ENCODE measurements at regions not wholly inside any gene's neighbourhood (a gene's known extent, or its start where the extent isn't known, plus 50 kb on each side); places are given as distances from the start of the nearest gene placed in this dataset.

DNA sequence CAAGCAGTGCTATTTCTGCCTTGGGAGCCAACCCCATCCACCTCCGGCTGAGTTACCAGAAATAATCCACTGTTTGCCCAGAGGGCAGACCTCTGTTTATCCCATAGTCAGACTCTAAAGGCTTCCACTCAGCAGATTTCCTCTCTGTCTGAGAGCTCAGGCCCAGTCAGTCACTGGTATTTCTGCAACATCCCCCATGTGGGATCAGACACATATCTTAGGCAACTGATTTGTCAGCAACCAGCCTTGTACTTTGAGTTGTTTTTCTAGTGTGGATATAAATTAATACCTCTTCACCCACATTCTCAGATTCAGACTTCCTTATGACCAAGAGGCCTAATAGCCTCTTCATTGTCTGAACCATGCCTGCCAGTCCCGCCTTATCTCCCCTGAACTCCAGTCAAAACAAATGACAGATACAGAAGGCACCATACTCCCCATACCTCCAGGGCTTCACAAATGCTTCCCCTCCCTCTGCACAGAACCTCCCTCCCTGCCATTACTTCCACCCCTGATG lies 193.6 kb downstream of the FAM76B start:
- no peaks in the 10 kb centered on the region for H3K9me3 ChIP-seq (replicated peaks in 1 of 11)
- no peaks in the 10 kb centered on the region for H3K27me3 ChIP-seq
- no peak for TF ChIP-seq Cebpa-rat (IDR thresholded peaks at IDR 0.05)
- no peaks in the 10 kb centered on the region for H4K20me1 ChIP-seq
- no peak overlapping the region for H3K27ac ChIP-seq
- no peak overlapping the region for H3K4me3 ChIP-seq
- H3K4me1 ChIP-seq: no peaks in the 10 kb centered on the region
- H3K36me3 ChIP-seq: no peaks in the 10 kb centered on the region
- H3K4me2 ChIP-seq: no peak overlapping the region
- no peak overlapping the region for H3K9ac ChIP-seq

DNA sequence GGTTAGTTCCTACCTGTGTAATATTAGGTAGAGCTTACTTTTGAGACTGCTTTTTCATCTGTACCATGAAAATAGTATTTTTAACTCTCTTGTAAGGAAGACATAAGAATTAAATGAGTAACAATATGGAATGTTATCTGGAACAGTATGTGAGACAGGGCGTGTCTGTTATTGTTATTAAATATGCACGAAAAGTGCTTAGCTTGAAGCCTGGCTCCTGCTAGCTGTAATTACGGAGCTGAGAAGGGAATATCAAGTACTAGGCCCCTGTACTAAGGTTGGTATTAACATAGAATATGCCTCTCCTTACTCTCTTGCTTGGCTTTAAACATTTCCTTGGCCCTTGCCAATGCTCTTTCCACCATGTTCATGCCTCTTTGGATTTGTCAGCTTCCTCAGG lies 194.0 kb downstream of the FAM76B start:
- no peak overlapping the region for H3K4me2 ChIP-seq
- no peak overlapping the region for H3K9ac ChIP-seq
- no peak overlapping the region for H3K27ac ChIP-seq
- H3K36me3 ChIP-seq: no peaks in the 10 kb centered on the region
- no peaks in the 10 kb centered on the region for H3K9me3 ChIP-seq (replicated peaks in 1 of 11)
- H3K27me3 ChIP-seq: no peaks in the 10 kb centered on the region
- H4K20me1 ChIP-seq: no peaks in the 10 kb centered on the region
- no peak overlapping the region for H3K4me3 ChIP-seq
- no peak for TF ChIP-seq Cebpa-rat (IDR thresholded peaks at IDR 0.05)
- H3K4me1 ChIP-seq: no peaks in the 10 kb centered on the region

DNA sequence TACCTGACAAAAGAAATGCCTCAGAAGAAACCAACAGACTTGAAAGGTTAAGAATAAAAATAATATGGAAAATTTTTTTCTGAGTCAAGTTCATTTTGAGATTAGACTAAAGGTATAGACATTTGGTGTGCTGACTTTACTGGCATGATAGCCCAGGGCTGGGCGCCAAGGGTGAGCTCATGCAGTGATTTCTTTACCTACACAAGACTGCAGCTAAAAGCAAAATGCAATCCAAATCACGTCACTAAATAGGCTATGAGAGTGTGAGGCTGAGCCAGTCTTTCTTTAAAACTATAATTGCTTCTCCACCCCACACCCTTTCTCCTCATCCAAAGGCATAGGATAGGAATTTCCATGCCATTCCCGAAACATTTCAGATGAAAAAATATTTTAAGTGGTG lies 196.5 kb downstream of the FAM76B start:
- Histone ChIP-seq H4K20me1 (no peaks in the 10 kb centered on the region), H3K9me3 (replicated peaks in 1 of 11) (no peaks in the 10 kb centered on the region), H3K4me2 (no peak overlapping the region), H3K9ac (no peak overlapping the region), H3K27me3 (no peaks in the 10 kb centered on the region), H3K4me1 (no peaks in the 10 kb centered on the region), H3K4me3 (no peak overlapping the region), H3K27ac (no peak overlapping the region), H3K36me3 (no peaks in the 10 kb centered on the region)
- TF ChIP-seq Cebpa-rat (IDR thresholded peaks at IDR 0.05): no peak

DNA sequence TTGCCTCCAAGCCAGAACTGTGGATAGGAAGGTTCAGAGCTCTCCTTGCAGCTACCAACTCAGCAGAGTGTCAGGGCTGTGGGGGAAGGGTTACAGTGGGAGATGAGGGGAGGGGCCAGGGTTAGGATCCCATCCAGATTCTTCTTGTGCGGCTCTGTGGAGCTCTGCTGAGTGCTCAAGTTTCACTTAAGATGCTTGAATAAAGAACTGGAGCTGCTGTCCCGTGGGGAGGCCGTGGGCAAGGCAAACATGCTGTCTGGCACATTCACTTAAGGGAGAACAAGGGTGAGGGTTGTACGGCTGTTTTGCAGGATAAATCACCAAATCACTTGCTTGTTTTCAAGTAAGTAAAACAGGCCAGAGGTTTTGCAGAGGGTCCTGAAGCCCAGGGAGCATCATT lies 197.1 kb downstream of the FAM76B start:
- no peak overlapping the region for H3K27ac ChIP-seq
- H3K4me1 ChIP-seq: no peaks in the 10 kb centered on the region
- no peaks in the 10 kb centered on the region for H3K9me3 ChIP-seq (replicated peaks in 1 of 11)
- no peaks in the 10 kb centered on the region for H4K20me1 ChIP-seq
- H3K4me2 ChIP-seq: no peak overlapping the region
- H3K9ac ChIP-seq: no peak overlapping the region
- TF ChIP-seq Cebpa-rat (IDR thresholded peaks at IDR 0.05): no peak
- no peaks in the 10 kb centered on the region for H3K27me3 ChIP-seq
- H3K4me3 ChIP-seq: no peak overlapping the region
- no peaks in the 10 kb centered on the region for H3K36me3 ChIP-seq

DNA sequence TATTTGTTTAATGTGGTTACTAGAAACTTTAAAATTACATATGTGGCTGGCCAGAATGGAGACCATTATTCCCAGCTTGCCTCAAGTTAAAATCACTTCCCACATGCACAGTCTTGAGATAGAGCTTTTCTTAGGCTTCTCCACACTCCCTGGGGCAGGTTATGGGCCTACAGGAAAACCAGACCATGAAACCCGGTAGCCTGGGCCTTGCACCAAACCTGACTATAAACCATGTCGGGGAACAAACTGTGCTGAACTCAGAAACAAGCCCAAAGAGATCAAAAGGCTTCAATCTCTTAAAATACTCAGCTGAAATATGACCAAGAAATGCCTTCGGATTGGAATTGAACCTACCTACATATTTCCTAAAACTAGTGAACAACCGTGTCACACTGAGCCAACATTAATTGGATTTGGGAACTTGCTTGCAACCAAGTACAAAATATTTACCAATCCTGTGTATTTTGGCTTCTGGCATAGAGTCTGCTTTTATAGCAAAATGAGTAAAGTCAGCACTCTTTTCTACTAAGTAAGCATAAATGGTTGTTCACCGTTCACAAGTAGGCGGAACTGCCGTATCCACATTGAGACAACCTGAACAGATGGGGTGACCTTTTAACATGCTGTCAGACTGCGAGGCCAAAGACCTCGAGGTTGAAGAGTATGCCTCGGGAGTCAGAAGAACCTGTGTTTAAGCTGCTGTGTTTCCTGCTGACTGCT lies 199.5 kb downstream of the FAM76B start:
- Histone ChIP-seq H3K4me1 (no peaks in the 10 kb centered on the region), H3K36me3 (no peaks in the 10 kb centered on the region), H3K9ac (no peak overlapping the region), H3K27ac (no peak overlapping the region), H3K27me3 (no peaks in the 10 kb centered on the region), H4K20me1 (no peaks in the 10 kb centered on the region), H3K4me2 (no peak overlapping the region), H3K9me3 (replicated peaks in 1 of 11) (no peaks in the 10 kb centered on the region), H3K4me3 (no peak overlapping the region)
- no peak for TF ChIP-seq Cebpa-rat (IDR thresholded peaks at IDR 0.05)

DNA sequence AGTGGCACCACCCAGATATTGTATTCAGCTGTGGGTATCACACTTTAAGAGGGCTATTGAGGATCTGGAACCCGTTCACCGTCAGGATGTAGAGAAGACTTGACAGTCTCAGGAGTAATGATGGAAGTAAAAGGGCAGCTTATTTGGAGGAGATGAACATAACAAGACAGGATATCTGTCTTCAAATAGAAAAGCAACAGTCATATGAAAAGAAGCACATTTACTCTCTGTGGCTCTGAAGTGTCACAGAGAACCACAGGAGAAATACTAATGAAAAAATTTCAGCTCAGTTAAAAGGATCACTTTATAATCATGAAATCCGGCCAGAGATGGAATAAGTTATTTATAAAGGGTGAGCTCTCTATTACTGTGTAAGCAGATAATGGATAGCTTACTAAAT lies 200.8 kb downstream of the FAM76B start:
- no peak for TF ChIP-seq Cebpa-rat (IDR thresholded peaks at IDR 0.05)
- Histone ChIP-seq H3K36me3 (no peaks in the 10 kb centered on the region), H3K9ac (no peak overlapping the region), H3K27ac (no peak overlapping the region), H4K20me1 (no peaks in the 10 kb centered on the region), H3K4me1 (no peaks in the 10 kb centered on the region; a peak in 2 of 20 replicates), H3K4me2 (no peak overlapping the region), H3K4me3 (no peak overlapping the region), H3K27me3 (no peaks in the 10 kb centered on the region), H3K9me3 (replicated peaks in 1 of 11) (no peaks in the 10 kb centered on the region)

DNA sequence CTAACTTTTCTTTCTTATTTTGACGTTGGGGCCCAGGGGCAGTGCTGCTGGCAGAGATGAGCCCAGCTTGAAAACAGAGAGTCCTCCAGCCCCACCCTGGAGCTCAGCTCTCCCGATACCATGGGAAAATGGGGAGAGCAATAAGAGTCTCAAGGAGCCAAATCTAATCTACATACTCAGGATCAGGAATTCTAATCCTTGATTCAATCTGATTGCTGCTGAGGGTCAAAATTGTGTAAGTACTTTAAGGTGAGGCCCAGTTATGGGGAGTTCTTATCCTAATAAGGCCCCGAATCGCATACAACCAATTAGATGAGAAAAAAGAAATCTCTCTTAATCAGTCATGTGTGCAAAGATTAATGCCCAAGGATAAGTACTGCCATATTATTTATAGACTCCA lies 202.9 kb downstream of the FAM76B start:
- no peak overlapping the region for H3K27ac ChIP-seq
- H4K20me1 ChIP-seq: no peaks in the 10 kb centered on the region
- H3K36me3 ChIP-seq: no peaks in the 10 kb centered on the region
- no peak overlapping the region for H3K9ac ChIP-seq
- H3K9me3 ChIP-seq (replicated peaks in 1 of 11): no peaks in the 10 kb centered on the region
- H3K4me3 ChIP-seq: no peak overlapping the region
- H3K27me3 ChIP-seq: no peaks in the 10 kb centered on the region
- TF ChIP-seq Cebpa-rat (IDR thresholded peaks at IDR 0.05): no peak
- no peak overlapping the region for H3K4me2 ChIP-seq
- no peaks in the 10 kb centered on the region; a peak in 2 of 20 replicates for H3K4me1 ChIP-seq

DNA sequence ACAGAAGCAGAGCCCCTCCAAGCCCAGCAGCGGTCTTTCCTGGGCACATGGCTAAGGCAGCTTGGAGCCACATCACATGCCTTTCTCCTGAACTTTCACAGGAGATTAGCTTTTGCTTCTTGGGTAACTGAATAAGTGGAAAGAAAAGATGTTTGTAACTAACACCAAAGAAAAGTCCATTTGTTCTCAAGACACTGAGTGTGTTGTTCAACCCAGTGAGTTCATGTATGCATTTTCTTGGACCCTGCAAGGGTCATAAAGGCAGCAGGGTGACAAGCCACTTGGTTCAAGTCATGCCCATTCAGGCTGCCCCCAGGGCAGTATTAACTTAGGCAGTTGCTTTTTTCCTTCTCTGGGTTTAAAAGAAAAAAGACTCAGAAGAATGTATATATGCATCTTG lies 203.4 kb downstream of the FAM76B start:
- H3K4me3 ChIP-seq: no peak overlapping the region
- H4K20me1 ChIP-seq: no peaks in the 10 kb centered on the region
- TF ChIP-seq Cebpa-rat (IDR thresholded peaks at IDR 0.05): no peak
- H3K36me3 ChIP-seq: no peaks in the 10 kb centered on the region
- H3K27me3 ChIP-seq: no peaks in the 10 kb centered on the region
- H3K9ac ChIP-seq: no peak overlapping the region
- H3K4me2 ChIP-seq: no peak overlapping the region
- no peaks in the 10 kb centered on the region; a peak in 2 of 20 replicates for H3K4me1 ChIP-seq
- H3K9me3 ChIP-seq (replicated peaks in 1 of 11): peaks cover 0 to 3% (median 0%) of the 10 kb centered on the region in 11 experiments; a peak in 2 of 22 replicates
- H3K27ac ChIP-seq: no peak overlapping the region

DNA sequence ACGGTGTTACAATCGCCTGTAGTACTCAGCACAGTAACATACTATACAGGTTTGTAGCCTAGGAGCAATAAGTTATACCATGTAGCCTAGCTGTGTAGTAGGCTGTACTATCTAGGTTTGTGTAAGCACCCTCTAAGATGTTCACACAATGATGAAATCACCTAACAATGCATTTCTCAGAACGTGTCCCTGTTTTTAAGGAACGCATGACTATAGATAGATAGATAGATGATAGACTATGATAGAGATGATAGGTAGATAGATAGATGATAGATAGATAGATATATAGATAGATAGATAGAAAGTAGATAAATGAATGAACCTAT lies 203.9 kb downstream of the FAM76B start:
- H3K4me1 ChIP-seq: no peaks in the 10 kb centered on the region; a peak in 2 of 20 replicates
- no peak overlapping the region for H3K4me3 ChIP-seq
- H3K27me3 ChIP-seq: no peaks in the 10 kb centered on the region
- no peak overlapping the region for H3K27ac ChIP-seq
- H3K36me3 ChIP-seq: no peaks in the 10 kb centered on the region
- no peaks in the 10 kb centered on the region for H4K20me1 ChIP-seq
- no peak overlapping the region for H3K9ac ChIP-seq
- peaks cover 0 to 6% (median 0%) of the 10 kb centered on the region in 11 experiments; a peak in 2 of 22 replicates for H3K9me3 ChIP-seq (replicated peaks in 1 of 11)
- no peak for TF ChIP-seq Cebpa-rat (IDR thresholded peaks at IDR 0.05)
- no peak overlapping the region for H3K4me2 ChIP-seq

DNA sequence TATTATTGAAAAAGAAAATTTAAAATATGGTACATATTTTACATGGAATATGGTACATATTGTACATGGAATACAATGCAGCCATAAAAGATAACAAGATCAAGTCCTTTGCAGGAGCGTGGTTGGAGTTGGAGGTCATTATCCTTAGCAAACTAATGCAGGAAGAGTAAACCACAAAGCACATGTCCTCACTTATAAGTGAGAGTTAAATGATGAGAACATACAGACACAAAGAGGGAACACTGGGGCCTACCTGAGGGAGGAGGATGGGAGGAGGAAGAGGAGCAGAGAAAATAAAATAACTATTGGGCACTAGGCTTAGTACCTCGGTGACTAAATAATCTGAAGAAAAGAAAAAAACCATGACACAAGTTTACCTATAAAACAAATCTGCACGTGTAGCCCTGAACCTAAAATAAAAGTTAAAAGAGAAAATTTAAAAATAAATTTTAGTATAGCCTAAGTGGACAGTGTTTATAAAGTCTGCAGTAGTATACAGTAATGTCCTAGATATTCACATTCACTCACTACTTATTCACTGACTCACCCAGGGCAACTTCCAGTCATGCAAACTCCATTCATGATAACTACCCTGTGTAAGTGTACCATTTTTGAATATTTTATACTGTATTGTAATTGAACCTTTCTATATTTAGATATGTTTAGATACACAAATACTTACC lies 204.4 kb downstream of the FAM76B start:
- H3K9me3 ChIP-seq (replicated peaks in 1 of 11): peaks cover 0 to 6% (median 0%) of the 10 kb centered on the region in 11 experiments; a peak in 2 of 22 replicates
- H3K9ac ChIP-seq: no peak overlapping the region
- H4K20me1 ChIP-seq: no peaks in the 10 kb centered on the region
- H3K4me2 ChIP-seq: no peak overlapping the region
- no peaks in the 10 kb centered on the region for H3K36me3 ChIP-seq
- H3K27me3 ChIP-seq: no peaks in the 10 kb centered on the region
- H3K27ac ChIP-seq: no peak overlapping the region
- no peak overlapping the region for H3K4me3 ChIP-seq
- H3K4me1 ChIP-seq: no peaks in the 10 kb centered on the region; a peak in 2 of 20 replicates
- TF ChIP-seq Cebpa-rat (IDR thresholded peaks at IDR 0.05): no peak

Measured in BLaER1 treated with 17β-estradiol and CSF1 and Interleukin-3, amounts not matched to agents 10 nM and 100 nM (cell line).